Neural crest cell (in vitro differentiated cells): ENCODE measurements at regions not wholly inside any gene's neighbourhood (a gene's known extent, or its start where the extent isn't known, plus 50 kb on each side); places are given as distances from the start of the nearest gene placed in this dataset.

Experiments
- DNase-seq: peaks from one replicate; pipeline ENCODE4 v3.0.0; 2021; ENCODE audit warnings: low read depth, mixed read lengths, low spot score
- H3K27ac Mint-ChIP-seq: one replicate; pipeline ENCODE4 v1.8.0; 2021; ENCODE audit warnings: mild to moderate bottlenecking, mixed read lengths; ENCODE audit not compliant: unreplicated experiment
- H3K27me3 Mint-ChIP-seq: 2 replicates; pipeline ENCODE4 v1.8.0; 2021; ENCODE audit warnings: low read depth, mild to moderate bottlenecking, mixed read lengths
- H3K36me3 Mint-ChIP-seq: 2 replicates; pipeline ENCODE4 v1.8.0; 2021; ENCODE audit warnings: low read depth, mild to moderate bottlenecking, mixed read lengths
- H3K4me1 Mint-ChIP-seq: 2 replicates; pipeline ENCODE4 v1.8.0; 2021; ENCODE audit warnings: mixed read lengths
- H3K4me3 Mint-ChIP-seq: one replicate; pipeline ENCODE4 v1.8.0; 2021; ENCODE audit warnings: mild to moderate bottlenecking, mixed read lengths
- H3K9me3 Mint-ChIP-seq: 2 replicates; pipeline ENCODE4 v1.8.0; 2021; ENCODE audit warnings: mixed read lengths
- TF ChIP-seq, protein P1 (sequence below): fragments of 200-600 bp; sonication (generic); conservative IDR thresholded peaks from 2 replicates; pipeline ENCODE4 v1.5.0; 2021; ENCODE audit warnings: antibody characterized with exemption, mild to moderate bottlenecking

DNA sequence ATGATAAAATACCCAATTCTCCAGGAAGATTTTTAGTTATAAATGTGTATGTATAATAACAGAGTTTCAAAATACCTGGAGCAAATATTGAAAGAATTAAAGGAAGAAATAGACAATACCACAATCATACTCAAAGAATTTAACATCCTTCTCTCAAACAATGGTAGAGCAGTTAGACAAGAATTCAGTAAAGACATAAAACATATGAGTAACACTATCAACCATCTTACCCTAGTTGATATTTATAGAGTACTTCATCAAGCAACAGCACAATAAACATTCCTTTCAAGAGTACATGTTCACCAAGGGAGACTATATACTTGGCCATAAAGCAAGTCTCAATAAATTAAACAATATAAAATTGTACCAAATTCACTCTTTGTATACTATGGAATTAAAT, 108.4 kb downstream of the DLEU7 start:
- Mint-ChIP-seq H3K27ac (no peak overlapping the region), H3K36me3 (peaks cover 9% of the 10 kb centered on the region), H3K9me3 (peaks cover 10% of the 10 kb centered on the region), H3K27me3 (no peaks in the 10 kb centered on the region), H3K4me1 (peaks cover 17% of the 10 kb centered on the region), H3K4me3 (no peak overlapping the region)
- DNase-seq = no peak
- TF ChIP-seq, protein P1, sequence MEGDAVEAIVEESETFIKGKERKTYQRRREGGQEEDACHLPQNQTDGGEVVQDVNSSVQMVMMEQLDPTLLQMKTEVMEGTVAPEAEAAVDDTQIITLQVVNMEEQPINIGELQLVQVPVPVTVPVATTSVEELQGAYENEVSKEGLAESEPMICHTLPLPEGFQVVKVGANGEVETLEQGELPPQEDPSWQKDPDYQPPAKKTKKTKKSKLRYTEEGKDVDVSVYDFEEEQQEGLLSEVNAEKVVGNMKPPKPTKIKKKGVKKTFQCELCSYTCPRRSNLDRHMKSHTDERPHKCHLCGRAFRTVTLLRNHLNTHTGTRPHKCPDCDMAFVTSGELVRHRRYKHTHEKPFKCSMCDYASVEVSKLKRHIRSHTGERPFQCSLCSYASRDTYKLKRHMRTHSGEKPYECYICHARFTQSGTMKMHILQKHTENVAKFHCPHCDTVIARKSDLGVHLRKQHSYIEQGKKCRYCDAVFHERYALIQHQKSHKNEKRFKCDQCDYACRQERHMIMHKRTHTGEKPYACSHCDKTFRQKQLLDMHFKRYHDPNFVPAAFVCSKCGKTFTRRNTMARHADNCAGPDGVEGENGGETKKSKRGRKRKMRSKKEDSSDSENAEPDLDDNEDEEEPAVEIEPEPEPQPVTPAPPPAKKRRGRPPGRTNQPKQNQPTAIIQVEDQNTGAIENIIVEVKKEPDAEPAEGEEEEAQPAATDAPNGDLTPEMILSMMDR = no peak

DNA sequence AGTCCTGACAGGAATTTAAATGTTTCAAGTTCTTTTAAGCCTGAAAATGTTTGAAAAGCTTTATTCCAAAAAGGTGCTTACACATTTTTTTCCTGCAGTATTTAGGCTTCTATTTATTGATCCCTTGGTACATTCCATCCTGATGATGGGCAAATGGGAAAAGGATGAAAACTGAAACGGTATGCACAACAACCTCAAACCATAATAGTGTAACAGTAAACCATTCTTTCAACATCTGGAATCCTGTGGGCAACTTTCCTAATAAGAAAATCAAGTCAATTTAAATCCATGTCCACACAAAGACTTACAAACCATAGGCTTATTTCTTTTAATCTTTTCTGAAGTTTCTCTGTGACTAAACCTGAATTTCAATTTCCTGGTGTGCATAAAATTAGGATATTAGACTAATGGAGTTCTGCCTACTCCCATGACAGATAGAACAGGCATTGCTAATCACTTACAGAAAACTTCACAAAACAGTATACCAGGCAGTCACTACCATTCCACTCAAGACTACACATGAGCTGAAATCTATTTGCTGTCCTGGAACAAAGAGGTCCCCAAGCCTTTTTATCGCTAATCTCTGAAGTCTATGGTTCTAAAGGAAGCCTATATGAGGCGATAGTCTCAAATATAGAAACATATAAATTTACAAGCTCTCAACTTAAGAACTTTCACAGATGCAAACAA, 103.3 kb downstream of the DLEU7 start:
- Mint-ChIP-seq H3K36me3 (no peaks in the 10 kb centered on the region), H3K4me1 (peaks cover 10% of the 10 kb centered on the region), H3K27me3 (peaks cover 3% of the 10 kb centered on the region), H3K27ac (no peak overlapping the region), H3K4me3 (no peak overlapping the region), H3K9me3 (peaks cover 7% of the 10 kb centered on the region)
- no peak for DNase-seq
- TF ChIP-seq, protein P1 = no peak

DNA sequence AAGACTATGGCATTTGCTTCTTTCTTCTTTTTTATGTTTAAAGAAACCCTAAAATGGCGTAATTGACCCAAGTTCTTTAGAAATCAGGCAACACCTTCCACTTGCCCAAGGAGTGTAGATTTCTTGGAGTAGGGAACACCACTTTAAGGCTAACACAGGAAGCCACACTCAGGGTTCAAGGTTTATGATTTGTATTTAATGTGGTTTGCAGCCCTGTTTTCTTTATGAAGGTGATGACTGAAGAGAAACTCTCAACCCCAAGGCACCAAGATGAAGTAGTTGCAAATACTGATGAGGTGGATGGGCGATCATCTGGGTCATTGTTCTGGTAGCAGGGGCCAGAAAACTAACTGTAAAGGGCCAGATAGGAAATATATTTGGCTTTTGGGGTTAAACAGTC, 101.1 kb downstream of the DLEU7 start:
- H3K4me3 Mint-ChIP-seq = no peak overlapping the region
- H3K36me3 Mint-ChIP-seq = no peaks in the 10 kb centered on the region
- H3K9me3 Mint-ChIP-seq = peaks cover 2% of the 10 kb centered on the region
- H3K27me3 Mint-ChIP-seq = peaks cover 3% of the 10 kb centered on the region
- no peak overlapping the region for H3K27ac Mint-ChIP-seq
- TF ChIP-seq, protein P1 = no peak
- peaks cover 14% of the 10 kb centered on the region for H3K4me1 Mint-ChIP-seq
- no peak for DNase-seq

DNA sequence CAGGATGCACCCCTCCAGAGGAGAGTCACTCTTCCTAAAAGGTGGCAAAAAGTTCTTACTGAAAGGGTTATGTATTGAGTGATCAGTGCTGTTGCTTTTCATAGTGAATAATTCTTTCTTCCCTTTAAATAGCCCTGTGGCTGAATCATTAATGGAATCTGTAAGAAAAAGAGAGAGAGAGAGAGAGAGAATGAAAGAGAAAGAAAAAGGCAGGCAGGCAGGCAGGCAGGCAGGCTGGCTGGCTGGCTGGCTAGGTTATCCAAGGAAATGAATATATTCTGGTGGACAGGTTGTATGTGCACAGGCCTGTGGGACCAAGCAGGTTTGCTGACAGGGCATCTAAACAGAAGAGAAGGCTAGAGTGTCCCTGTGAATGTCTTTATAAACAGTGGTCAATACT, 100.5 kb downstream of the DLEU7 start:
- TF ChIP-seq, protein P1 = no peak
- no peak overlapping the region for H3K27ac Mint-ChIP-seq
- H3K4me1 Mint-ChIP-seq = peaks cover 20% of the 10 kb centered on the region
- no peak overlapping the region for H3K4me3 Mint-ChIP-seq
- no peak for DNase-seq
- peaks cover 3% of the 10 kb centered on the region for H3K27me3 Mint-ChIP-seq
- no peaks in the 10 kb centered on the region for H3K36me3 Mint-ChIP-seq
- peaks cover 2% of the 10 kb centered on the region for H3K9me3 Mint-ChIP-seq

DNA sequence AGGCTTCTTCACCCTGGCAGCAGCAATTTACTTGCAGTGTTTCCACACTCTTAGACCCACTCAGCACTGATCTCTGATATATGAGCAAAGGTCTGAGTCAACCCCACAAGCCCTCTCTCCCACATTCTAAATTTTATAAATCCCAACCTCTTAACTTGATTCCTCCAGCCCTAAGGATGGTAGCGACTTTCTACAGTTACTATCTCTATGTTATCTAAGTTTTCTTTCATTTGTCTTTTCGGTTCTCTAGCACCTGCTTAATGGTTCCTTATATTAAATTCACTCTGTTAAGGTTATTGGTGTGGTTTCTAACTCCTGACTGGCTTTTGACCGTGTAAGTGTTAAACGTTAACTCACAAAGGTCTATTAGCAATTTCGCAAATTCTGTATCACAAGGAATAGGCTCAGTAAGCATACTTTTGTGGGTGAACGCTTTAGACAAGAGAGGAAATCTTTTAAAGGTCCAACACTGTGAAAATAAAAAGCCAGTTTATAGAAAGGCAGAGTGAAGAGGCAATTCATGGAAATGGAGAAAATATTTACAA, 99.3 kb downstream of the DLEU7 start:
- TF ChIP-seq, protein P1 = no peak
- DNase-seq = no peak
- Mint-ChIP-seq H3K4me3 (no peak overlapping the region), H3K36me3 (no peaks in the 10 kb centered on the region), H3K27ac (no peak overlapping the region), H3K4me1 (peaks cover 18% of the 10 kb centered on the region), H3K9me3 (peaks cover 4% of the 10 kb centered on the region), H3K27me3 (peaks cover 3% of the 10 kb centered on the region)
